Loucy (cell line): ENCODE measurements at regions not wholly inside any gene's neighbourhood (a gene's known extent, or its start where the extent isn't known, plus 50 kb on each side); places are given as distances from the start of the nearest gene placed in this dataset.

Experiments
- EZH2phosphoT487 ChIP-seq: fragments of 200-600 bp; IDR thresholded peaks from 2 replicates; pipeline ENCODE4 v1.6.1; 2018; ENCODE audit warnings: antibody characterized with exemption, mild to moderate bottlenecking, moderate library complexity, borderline replicate concordance
- TF ChIP-seq, protein P1 (sequence below): fragments of 200-600 bp; sonication (generic); conservative IDR thresholded peaks from 2 replicates; pipeline ENCODE4 v1.5.1; 2014; ENCODE audit warnings: mild to moderate bottlenecking, antibody characterized with exemption, low read length

GRCh38 chr12:90360300-90360699 lies 594.7 kb downstream of the CCER1 start:
- TF ChIP-seq, protein P1, sequence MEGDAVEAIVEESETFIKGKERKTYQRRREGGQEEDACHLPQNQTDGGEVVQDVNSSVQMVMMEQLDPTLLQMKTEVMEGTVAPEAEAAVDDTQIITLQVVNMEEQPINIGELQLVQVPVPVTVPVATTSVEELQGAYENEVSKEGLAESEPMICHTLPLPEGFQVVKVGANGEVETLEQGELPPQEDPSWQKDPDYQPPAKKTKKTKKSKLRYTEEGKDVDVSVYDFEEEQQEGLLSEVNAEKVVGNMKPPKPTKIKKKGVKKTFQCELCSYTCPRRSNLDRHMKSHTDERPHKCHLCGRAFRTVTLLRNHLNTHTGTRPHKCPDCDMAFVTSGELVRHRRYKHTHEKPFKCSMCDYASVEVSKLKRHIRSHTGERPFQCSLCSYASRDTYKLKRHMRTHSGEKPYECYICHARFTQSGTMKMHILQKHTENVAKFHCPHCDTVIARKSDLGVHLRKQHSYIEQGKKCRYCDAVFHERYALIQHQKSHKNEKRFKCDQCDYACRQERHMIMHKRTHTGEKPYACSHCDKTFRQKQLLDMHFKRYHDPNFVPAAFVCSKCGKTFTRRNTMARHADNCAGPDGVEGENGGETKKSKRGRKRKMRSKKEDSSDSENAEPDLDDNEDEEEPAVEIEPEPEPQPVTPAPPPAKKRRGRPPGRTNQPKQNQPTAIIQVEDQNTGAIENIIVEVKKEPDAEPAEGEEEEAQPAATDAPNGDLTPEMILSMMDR = no peak
- no peak for TF ChIP-seq EZH2phosphoT487
